Hematopoietic multipotent progenitor cell treated with erythropoietin and hydrocortisone succinate and interleukin-3 and kit ligand, for 8 days (in vitro differentiated cells): ENCODE measurements at regions not wholly inside any gene's neighbourhood (a gene's known extent, or its start where the extent isn't known, plus 50 kb on each side); places are given as distances from the start of the nearest gene placed in this dataset.
"Not testable (repeated sequence)": the region's sequence is repeated elsewhere in the genome, so short reads cannot be mapped to it uniquely, and the experiment has no call there.

ENCODE experiments used
- DNase-seq: peaks from one replicate; pipeline ENCODE4 v3.0.0-alpha.2; 2015

GRCh38 chr2:131828633-131829455 lies 301.2 kb downstream of the CCDC74A start:
- DNase-seq: not testable (repeated sequence)

GRCh38 chr2:131829456-131830241 lies 302.0 kb downstream of the CCDC74A start:
- DNase-seq: not testable (repeated sequence)

GRCh38 chr2:131830242-131830945 lies 302.7 kb downstream of the CCDC74A start:
- DNase-seq: not testable (repeated sequence)

- not testable (repeated sequence) for DNase-seq
Observed at GRCh38 chr2:131830946-131831310, 303.2 kb downstream of the CCDC74A start.

- not testable (repeated sequence) for DNase-seq
Observed at GRCh38 chr2:131831450-131832208, 303.9 kb downstream of the CCDC74A start.

- DNase-seq: not testable (repeated sequence)
Observed at GRCh38 chr2:131832209-131832780, 304.6 kb downstream of the CCDC74A start.

GRCh38 chr2:131832917-131833316 lies 305.2 kb downstream of the CCDC74A start:
- not testable (repeated sequence) for DNase-seq

GRCh38 chr2:131833367-131834202 lies 305.9 kb downstream of the CCDC74A start:
- not testable (repeated sequence) for DNase-seq

GRCh38 chr2:131834203-131835020 lies 306.7 kb downstream of the CCDC74A start:
- not testable (repeated sequence) for DNase-seq

GRCh38 chr2:131835022-131835421 lies 307.3 kb downstream of the CCDC74A start:
- DNase-seq: not testable (repeated sequence)

GRCh38 chr2:131835621-131836091 lies 308.0 kb downstream of the CCDC74A start:
- no peak for DNase-seq

- DNase-seq: not testable (repeated sequence)
Observed at GRCh38 chr2:131836116-131836515, 308.4 kb downstream of the CCDC74A start.

- DNase-seq: not testable (repeated sequence)
Observed at GRCh38 chr2:131844044-131844443, 316.4 kb downstream of the CCDC74A start.

- not testable (repeated sequence) for DNase-seq
Observed at GRCh38 chr2:131856202-131856601, 305.6 kb downstream of the ANKRD30BL start.

GRCh38 chr2:131858197-131858596 lies 303.6 kb downstream of the ANKRD30BL start:
- not testable (repeated sequence) for DNase-seq
